HL-60/S4 (cell line): ENCODE measurements at regions not wholly inside any gene's neighbourhood (a gene's known extent, or its start where the extent isn't known, plus 50 kb on each side); places are given as distances from the start of the nearest gene placed in this dataset.

Source experiments
- in situ Hi-C: fragments of 300-500 bp; cut with MboI; formaldehyde crosslinking; loops from 2 replicates; pipeline ENCODE4 v1.14.3; 2022; ENCODE audit warnings: low sequenced_read_pairs

- in situ Hi-C loops, result no loop called here
Observed at GRCh38 chr10:21329995-21330627, 195.4 kb downstream of the SKIDA1 start.

- in situ Hi-C loops, result no loop called here
Observed at GRCh38 chr10:21327289-21327993, 198.0 kb downstream of the SKIDA1 start.

- in situ Hi-C loops, result no loop called here
Observed at GRCh38 chr10:21326594-21327288, 198.7 kb downstream of the SKIDA1 start.

GRCh38 chr10:21318540-21319167 lies 206.8 kb downstream of the SKIDA1 start:
- in situ Hi-C loops, result no loop called here

GRCh38 chr10:21317902-21318301 lies 207.6 kb downstream of the SKIDA1 start:
- in situ Hi-C loops, result no loop called here

- in situ Hi-C loops, result no loop called here
Observed at GRCh38 chr10:21315645-21316220, 209.7 kb downstream of the SKIDA1 start.

GRCh38 chr10:21314906-21315644 lies 210.4 kb downstream of the SKIDA1 start:
- in situ Hi-C loops, result no loop called here

GRCh38 chr10:21314111-21314626 lies 211.3 kb downstream of the SKIDA1 start:
- in situ Hi-C loops, result no loop called here

- in situ Hi-C loops, result no loop called here
Observed at GRCh38 chr10:21313691-21314090, 211.8 kb downstream of the SKIDA1 start.

GRCh38 chr10:21311426-21311825 lies 214.1 kb downstream of the SKIDA1 start:
- in situ Hi-C loops, result no loop called here

GRCh38 chr10:21309427-21309826 lies 216.1 kb downstream of the SKIDA1 start:
- in situ Hi-C loops, result no loop called here

GRCh38 chr10:21308946-21309345 lies 216.5 kb downstream of the SKIDA1 start:
- in situ Hi-C loops, result no loop called here

- in situ Hi-C loops, result no loop called here
Observed at GRCh38 chr10:21308018-21308417, 217.5 kb downstream of the SKIDA1 start.

GRCh38 chr10:21304608-21305007 lies 220.9 kb downstream of the SKIDA1 start:
- in situ Hi-C loops, result no loop called here

GRCh38 chr10:21304198-21304597 lies 221.3 kb downstream of the SKIDA1 start:
- in situ Hi-C loops, result no loop called here

GRCh38 chr10:21300551-21300950 lies 224.9 kb downstream of the SKIDA1 start:
- in situ Hi-C loops, result no loop called here

GRCh38 chr10:21299330-21299729 lies 226.2 kb downstream of the SKIDA1 start:
- in situ Hi-C loops, result loop anchor here (25.0 kb wide), 1 partner anchor 438 kb away; no protein-coding TSS in a partner anchor

GRCh38 chr10:21298701-21299100 lies 226.8 kb downstream of the SKIDA1 start:
- in situ Hi-C loops, result loop anchor here (25.0 kb wide), 1 partner anchor 439 kb away; no protein-coding TSS in a partner anchor

GRCh38 chr10:21297603-21298383 lies 227.7 kb downstream of the SKIDA1 start:
- in situ Hi-C loops, result loop anchor here (25.0 kb wide), 1 partner anchor 440 kb away; no protein-coding TSS in a partner anchor
